HFF-Myc (cell line): ENCODE measurements at regions not wholly inside any gene's neighbourhood (a gene's known extent, or its start where the extent isn't known, plus 50 kb on each side); places are given as distances from the start of the nearest gene placed in this dataset.
"Not testable (repeated sequence)": the region's sequence is repeated elsewhere in the genome, so short reads cannot be mapped to it uniquely, and the experiment has no call there.

Experiments used
- DNase-seq: peaks from one replicate; pipeline ENCODE4 v3.0.0-alpha.2; 2011; ENCODE audit warnings: low read depth; ENCODE audit errors: extremely low read depth
- H3K4me3 ChIP-seq: replicated peaks from 2 replicates; pipeline ENCODE4 v1.5.1; 2011; ENCODE audit warnings: low read depth, mild to moderate bottlenecking, control low read depth, low read length
- TF ChIP-seq, protein P1 (sequence below): IDR thresholded peaks from 2 replicates; pipeline ENCODE4 v1.5.1; 2012; ENCODE audit warnings: mild to moderate bottlenecking, low read depth, low read length, control low read depth; ENCODE audit errors: missing control alignments

DNA sequence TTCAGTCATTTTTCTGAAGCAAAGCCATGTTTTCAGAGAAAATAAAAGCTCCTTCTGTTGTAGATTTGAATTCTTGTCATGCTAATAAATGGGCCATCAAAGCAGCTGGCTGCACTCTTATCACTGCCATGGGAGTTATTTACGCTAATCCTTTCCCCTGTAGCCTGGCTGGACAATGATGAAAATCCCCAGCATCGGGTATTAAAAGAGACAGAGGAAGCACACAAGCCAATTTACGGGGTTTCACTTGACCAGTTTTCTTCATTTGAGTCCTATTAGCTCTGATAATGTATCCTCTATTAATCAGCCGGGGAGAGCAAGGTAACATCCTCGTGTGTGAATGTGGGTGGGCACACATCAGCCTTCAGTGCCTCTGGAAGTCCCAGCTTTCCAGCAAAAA lies 470.2 kb upstream of the API5 start:
- TF ChIP-seq, protein P1, sequence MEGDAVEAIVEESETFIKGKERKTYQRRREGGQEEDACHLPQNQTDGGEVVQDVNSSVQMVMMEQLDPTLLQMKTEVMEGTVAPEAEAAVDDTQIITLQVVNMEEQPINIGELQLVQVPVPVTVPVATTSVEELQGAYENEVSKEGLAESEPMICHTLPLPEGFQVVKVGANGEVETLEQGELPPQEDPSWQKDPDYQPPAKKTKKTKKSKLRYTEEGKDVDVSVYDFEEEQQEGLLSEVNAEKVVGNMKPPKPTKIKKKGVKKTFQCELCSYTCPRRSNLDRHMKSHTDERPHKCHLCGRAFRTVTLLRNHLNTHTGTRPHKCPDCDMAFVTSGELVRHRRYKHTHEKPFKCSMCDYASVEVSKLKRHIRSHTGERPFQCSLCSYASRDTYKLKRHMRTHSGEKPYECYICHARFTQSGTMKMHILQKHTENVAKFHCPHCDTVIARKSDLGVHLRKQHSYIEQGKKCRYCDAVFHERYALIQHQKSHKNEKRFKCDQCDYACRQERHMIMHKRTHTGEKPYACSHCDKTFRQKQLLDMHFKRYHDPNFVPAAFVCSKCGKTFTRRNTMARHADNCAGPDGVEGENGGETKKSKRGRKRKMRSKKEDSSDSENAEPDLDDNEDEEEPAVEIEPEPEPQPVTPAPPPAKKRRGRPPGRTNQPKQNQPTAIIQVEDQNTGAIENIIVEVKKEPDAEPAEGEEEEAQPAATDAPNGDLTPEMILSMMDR = no peak
- DNase-seq = no peak
- H3K4me3 ChIP-seq = no peak overlapping the region

DNA sequence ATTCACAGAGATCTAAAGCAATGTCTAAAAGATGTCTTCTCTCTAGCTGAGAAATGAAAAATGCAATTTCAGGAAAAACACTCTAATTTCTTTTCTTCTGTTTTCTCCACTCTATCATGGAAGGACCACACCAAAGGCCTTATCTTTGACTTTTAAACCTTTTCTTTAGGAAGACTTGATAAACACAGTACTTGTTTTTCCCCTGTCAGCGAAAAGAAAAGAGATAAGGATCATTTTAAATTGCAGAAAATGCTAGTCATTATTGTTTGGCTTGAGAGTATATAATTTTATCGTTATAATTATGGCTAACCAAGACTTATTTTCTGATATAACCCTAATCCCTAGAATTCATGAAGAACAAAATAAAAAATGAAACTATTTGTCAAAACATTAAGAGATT lies 462.4 kb upstream of the API5 start:
- DNase-seq = no peak
- no peak overlapping the region for H3K4me3 ChIP-seq
- TF ChIP-seq, protein P1 = no peak

DNA sequence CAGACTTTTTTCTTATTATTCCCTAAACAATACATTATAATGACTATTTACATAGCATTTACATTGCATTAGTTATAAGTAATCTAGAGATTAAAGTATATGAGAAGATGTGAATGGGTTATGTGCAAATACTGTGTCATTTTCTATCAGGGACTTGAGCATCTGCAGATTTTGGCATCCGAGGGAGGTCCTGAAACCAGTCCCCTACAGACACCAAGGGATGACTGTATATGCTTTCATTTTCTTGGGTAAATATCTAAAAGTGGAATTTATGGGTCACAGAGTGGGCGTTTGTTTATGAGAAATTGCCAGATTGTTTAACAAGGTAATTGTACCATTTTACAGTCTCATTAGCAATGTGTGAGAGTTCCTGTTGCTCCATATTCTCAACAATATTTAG lies 454.5 kb upstream of the API5 start:
- DNase-seq = no peak
- TF ChIP-seq, protein P1 = no peak
- H3K4me3 ChIP-seq = no peak overlapping the region

DNA sequence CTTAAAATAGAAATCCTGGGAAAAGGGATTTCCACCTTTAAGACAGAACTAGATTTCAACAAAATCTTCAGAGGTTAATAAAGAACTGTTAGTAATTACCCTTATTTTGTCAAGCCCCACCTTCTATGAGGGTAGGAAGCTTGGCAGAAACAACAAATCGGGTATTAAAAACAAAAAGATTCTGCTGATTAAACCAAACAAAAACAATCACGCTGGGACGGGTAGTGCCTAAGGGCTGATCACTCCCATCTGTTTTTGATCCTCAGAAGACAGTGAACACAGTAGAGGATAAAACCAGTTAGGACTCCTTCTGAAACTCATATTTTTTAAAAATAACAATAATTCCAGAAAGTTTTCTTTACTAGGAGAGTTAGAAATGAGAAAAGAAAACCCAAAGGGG lies 441.3 kb upstream of the API5 start:
- TF ChIP-seq, protein P1 = no peak
- no peak for DNase-seq
- no peak overlapping the region for H3K4me3 ChIP-seq

DNA sequence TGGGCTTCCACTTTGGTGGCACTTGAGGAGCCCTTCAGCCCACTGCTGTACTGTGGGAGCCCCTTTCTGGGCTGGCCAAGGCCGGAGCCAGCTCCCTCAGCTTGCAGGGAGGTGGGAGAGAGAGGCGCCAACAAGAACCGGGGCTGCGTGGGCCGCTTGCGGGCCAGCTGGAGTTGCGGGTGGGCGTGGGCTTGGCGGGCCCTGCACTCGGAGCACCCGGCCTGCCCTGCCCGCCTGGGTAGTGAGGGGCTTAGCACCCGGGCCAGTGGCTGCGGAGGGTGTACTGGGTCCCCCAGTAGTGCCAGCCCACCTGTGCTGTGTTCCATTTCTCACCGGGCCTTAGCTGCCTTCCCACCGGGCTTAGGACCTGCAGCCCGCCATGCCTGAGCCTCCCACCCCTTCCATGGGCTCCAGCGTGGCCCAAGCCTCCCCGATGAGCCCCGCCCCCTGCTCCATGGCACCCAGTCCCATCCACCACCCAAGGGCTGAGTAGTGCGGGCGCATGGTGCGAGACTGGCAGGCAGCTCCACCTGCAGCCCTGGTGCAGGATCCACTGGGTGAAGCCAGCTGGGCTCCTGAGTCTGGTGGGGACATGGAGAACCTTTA lies 437.9 kb upstream of the API5 start:
- not testable (repeated sequence) for DNase-seq, H3K4me3 ChIP-seq

DNA sequence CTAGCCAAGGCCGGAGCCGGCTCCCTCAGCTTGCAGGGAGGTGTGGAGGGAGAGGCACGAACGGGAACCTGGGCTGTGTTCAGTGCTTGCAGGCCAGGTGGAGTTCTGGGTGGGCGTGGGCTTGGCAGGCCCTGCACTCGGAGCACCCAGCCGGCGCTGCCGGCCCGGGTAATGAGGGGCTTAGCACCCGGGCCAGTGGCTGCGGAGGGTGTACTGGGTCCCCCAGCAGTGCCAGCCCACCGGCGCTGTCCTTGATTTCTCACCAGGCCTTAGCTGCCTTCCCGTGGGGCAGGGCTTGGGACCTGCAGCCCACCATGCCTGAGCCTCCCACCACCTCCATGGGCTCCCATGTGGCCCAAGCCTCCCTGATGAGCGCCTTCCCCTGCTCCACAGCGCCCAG lies 430.5 kb upstream of the API5 start:
- not testable (repeated sequence) for DNase-seq

DNA sequence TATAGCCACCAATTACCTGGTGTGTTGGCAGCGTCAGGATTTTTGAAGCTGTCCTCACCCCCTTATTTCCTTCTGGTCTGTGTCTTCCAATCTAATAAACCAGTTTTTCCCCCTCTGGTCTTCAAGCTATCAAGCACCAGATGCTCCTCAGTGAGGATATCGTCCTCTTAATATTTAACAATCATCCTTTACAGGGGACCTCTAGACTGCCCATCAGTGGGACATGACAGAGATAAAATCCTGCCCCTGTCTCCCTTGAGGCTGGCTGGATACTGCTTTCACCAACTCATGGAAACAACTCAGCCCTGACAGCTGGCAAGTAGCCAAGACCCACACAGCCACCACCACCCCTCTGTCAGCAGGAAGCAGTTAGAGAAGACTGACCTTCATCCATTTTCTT lies 421.0 kb upstream of the API5 start:
- TF ChIP-seq, protein P1 = no peak
- no peak overlapping the region for H3K4me3 ChIP-seq
- DNase-seq = no peak

More for the DNA sequence above, 430.5 kb upstream of the API5 start:
- not testable (repeated sequence) for H3K4me3 ChIP-seq

DNA sequence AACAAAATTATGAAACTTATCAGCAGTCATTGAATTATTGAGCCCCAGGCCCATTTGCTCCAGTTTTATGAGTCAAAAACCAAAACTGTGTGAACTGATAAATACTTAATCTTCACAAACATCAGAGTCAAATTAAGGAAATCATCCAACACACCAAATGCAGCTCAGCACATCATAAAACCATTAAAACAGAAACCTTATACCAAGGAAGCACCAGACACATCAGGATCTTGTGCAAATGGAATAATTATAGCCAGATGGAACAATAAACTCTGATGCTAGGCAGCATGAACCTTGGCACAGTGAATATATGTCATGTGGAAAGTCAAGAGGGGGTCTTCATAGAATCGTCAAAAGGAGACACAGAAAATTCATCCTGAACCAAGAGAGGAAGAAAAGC lies 410.7 kb upstream of the API5 start:
- H3K4me3 ChIP-seq = no peak overlapping the region
- no peak for DNase-seq
- TF ChIP-seq, protein P1 = no peak
